OCI-LY7 (cell line): ENCODE measurements at regions not wholly inside any gene's neighbourhood (a gene's known extent, or its start where the extent isn't known, plus 50 kb on each side); places are given as distances from the start of the nearest gene placed in this dataset.
A peak's percentile ranks its signal among the peaks of the same experiment; 100 is the strongest.

Source experiments
- EZH2phosphoT487 ChIP-seq: fragments of 200-600 bp; sonication (generic); IDR thresholded peaks from 2 replicates; pipeline ENCODE4 v1.6.1; 2018; ENCODE audit warnings: low read depth, borderline replicate concordance, mild to moderate bottlenecking, mixed run types, antibody characterized with exemption, low read length, moderate library complexity, mixed read lengths
- TF ChIP-seq, protein P1 (sequence below): fragments of 200-600 bp; sonication (generic); conservative IDR thresholded peaks from 2 replicates; pipeline ENCODE4 v1.5.1; 2014; ENCODE audit warnings: mild to moderate bottlenecking, antibody characterized with exemption, low read length, moderate library complexity, mixed read lengths

DNA sequence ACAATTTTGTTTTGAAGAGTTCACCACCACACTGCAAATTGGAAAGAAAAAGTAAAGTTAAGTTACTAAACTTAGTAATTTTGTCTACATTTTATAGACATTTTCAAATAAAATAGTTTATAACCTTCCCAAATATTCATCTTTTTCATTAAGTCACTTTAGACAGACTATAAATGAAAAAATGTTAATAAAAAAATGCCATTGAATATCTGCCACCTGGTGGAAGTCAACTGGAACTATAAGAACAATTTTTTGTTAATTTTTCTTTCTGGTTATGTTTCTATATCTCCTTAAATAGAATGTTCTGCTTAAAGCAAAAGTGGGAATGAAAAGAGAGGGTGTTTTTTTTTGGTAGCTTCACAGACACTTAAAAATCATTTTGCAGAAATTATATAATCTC is 534.4 kb upstream of the PCDH10 start:
- TF ChIP-seq, protein P1, sequence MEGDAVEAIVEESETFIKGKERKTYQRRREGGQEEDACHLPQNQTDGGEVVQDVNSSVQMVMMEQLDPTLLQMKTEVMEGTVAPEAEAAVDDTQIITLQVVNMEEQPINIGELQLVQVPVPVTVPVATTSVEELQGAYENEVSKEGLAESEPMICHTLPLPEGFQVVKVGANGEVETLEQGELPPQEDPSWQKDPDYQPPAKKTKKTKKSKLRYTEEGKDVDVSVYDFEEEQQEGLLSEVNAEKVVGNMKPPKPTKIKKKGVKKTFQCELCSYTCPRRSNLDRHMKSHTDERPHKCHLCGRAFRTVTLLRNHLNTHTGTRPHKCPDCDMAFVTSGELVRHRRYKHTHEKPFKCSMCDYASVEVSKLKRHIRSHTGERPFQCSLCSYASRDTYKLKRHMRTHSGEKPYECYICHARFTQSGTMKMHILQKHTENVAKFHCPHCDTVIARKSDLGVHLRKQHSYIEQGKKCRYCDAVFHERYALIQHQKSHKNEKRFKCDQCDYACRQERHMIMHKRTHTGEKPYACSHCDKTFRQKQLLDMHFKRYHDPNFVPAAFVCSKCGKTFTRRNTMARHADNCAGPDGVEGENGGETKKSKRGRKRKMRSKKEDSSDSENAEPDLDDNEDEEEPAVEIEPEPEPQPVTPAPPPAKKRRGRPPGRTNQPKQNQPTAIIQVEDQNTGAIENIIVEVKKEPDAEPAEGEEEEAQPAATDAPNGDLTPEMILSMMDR, result peak; percentile 81
- TF ChIP-seq EZH2phosphoT487, result no peak
